ENCODE measurements at regions not wholly inside any gene's neighbourhood (a gene's known extent, or its start where the extent isn't known, plus 50 kb on each side); places are given as distances from the start of the nearest gene placed in this dataset.

GRCh38 chr3:117998071-117998470 is 1036.6 kb downstream of the IGSF11 start:
- no peaks in the 10 kb centered on the region for H3K4me1 Mint-ChIP-seq
- H3K4me3 Mint-ChIP-seq: no peak overlapping the region
- peaks cover 0 to 4% (median 0%) of the 10 kb centered on the region in 3 donors for H3K9me3 Mint-ChIP-seq
- peaks cover 7% of the 10 kb centered on the region for H3K27me3 Mint-ChIP-seq
- no peaks in the 10 kb centered on the region for H3K36me3 Mint-ChIP-seq
- no peak overlapping the region for H3K27ac Mint-ChIP-seq

DNA sequence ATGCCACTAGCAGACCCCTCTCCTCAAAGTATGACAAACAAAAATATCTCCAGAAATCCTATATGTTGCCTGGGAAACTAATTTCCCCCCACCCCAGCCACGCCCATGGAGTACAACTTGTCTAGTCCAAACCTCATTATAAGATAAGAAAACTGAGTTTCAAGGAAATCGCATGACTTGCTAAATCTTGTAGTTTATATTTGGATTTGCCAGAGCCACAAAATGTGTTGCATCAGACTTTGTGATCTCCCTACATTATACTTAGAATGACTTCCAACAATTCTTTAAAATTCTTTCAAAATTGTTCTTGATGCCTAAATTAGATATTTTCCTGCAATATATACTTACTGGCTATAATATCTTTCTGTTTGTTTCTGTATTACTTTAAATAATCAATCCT is 1034.4 kb downstream of the IGSF11 start:
- H3K27ac Mint-ChIP-seq: no peak overlapping the region
- H3K4me1 Mint-ChIP-seq: no peaks in the 10 kb centered on the region
- no peaks in the 10 kb centered on the region for H3K9me3 Mint-ChIP-seq
- no peaks in the 10 kb centered on the region for H3K36me3 Mint-ChIP-seq
- no peak overlapping the region for H3K4me3 Mint-ChIP-seq
- peaks cover 4% of the 10 kb centered on the region for H3K27me3 Mint-ChIP-seq

DNA sequence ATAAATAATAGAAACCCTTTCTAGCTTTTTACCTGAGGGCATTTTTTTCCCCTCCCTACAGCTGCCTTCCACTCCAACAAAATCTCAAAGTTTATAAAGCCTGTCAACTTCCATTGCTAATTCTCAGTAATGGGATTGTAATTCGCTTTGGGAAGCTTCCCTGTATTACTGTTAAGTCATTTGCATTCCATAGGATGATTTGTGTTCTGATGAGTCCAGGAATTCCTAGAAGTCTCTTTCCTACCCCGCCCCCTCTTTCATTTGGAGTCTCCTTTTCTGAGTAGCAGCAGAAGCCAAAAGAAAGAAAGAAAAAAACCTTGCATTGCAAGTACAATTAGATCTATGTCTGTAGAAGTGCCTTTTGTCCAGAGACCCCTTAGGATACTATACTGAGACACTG is 1033.3 kb downstream of the IGSF11 start:
- Mint-ChIP-seq H3K27me3 (peaks cover 2% of the 10 kb centered on the region), H3K9me3 (peaks cover 0 to 2% (median 0%) of the 10 kb centered on the region in 3 donors), H3K36me3 (no peaks in the 10 kb centered on the region), H3K4me1 (no peaks in the 10 kb centered on the region), H3K27ac (no peak overlapping the region), H3K4me3 (no peak overlapping the region)

GRCh38 chr3:118011910-118012309 is 1022.7 kb downstream of the IGSF11 start:
- no peaks in the 10 kb centered on the region for H3K27me3 Mint-ChIP-seq
- no peaks in the 10 kb centered on the region for H3K4me1 Mint-ChIP-seq
- H3K9me3 Mint-ChIP-seq: peaks cover 0 to 14% (median 4%) of the 10 kb centered on the region in 3 donors
- no peaks in the 10 kb centered on the region for H3K36me3 Mint-ChIP-seq
- no peak overlapping the region for H3K4me3 Mint-ChIP-seq
- no peak overlapping the region for H3K27ac Mint-ChIP-seq

GRCh38 chr3:118029049-118029448 is 1005.6 kb downstream of the IGSF11 start:
- Mint-ChIP-seq H3K4me3 (no peak overlapping the region), H3K4me1 (no peaks in the 10 kb centered on the region), H3K27ac (no peak overlapping the region), H3K27me3 (no peaks in the 10 kb centered on the region), H3K36me3 (no peaks in the 10 kb centered on the region), H3K9me3 (peaks cover 14 to 47% (median 28%) of the 10 kb centered on the region in 3 donors)

DNA sequence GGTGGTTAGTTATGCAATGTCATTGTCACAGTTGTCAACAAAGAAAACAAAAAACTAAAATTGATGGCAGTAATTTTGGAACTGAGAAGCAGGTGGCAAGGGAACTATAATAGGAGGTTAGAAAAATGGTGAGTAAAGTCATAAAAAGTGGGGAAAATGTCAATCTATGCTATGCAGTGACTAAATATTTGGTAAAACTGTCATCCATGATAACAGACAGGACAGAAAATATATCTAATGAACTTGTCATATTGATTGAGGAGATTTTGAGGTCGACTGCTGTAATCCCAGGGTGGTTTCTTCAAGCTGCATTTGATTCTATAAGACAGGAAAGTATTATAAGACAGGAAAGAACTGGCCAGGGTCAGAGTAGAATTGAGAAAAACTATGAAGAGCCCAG is 998.4 kb downstream of the IGSF11 start:
- no peaks in the 10 kb centered on the region for H3K4me1 Mint-ChIP-seq
- no peak overlapping the region for H3K4me3 Mint-ChIP-seq
- H3K9me3 Mint-ChIP-seq: peaks cover 5 to 13% (median 9%) of the 10 kb centered on the region in 3 donors
- H3K36me3 Mint-ChIP-seq: no peaks in the 10 kb centered on the region
- H3K27me3 Mint-ChIP-seq: no peaks in the 10 kb centered on the region
- no peak overlapping the region for H3K27ac Mint-ChIP-seq

DNA sequence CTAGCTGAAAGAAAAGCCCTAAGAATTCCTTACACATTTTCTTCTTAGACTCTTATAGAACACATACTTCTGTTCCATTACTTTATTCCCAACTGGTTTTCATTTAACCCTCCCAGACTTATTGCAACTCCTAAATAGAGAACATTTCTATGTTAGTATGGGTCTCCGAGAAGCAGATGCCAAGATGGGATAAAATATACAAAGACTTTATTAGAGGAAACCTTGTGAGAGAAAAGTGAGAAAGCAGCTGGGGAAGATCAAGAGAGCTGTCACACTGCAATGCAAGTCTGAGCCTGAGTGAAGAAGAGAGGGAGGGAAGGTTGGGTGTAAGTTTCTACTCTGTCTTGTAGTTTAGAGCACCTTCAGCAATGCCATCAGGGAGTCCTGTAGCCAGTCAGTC is 979.3 kb downstream of the IGSF11 start:
- Mint-ChIP-seq H3K27ac (no peak overlapping the region), H3K9me3 (peaks cover 2 to 6% (median 4%) of the 10 kb centered on the region in 3 donors), H3K4me3 (no peak overlapping the region), H3K36me3 (no peaks in the 10 kb centered on the region), H3K4me1 (no peaks in the 10 kb centered on the region), H3K27me3 (no peaks in the 10 kb centered on the region)

DNA sequence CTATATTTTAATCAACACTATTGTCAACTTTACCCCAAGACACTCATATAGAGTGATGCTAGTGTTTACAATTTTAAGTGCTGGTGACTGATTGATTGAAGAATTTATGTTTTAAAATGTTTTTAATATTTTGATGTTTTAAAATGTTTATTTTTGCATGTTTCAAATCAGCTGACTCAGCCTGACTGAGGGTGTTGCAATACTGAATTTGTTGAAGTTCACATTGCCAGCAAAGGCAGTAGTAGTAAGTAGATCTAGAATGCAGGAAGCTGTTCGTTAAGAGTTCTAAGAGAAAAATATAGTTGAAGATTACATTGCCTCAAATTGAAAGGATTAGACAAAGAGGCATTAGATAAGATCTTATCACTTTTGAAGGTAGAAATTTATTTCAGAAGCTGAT is 977.6 kb downstream of the IGSF11 start:
- no peaks in the 10 kb centered on the region for H3K4me1 Mint-ChIP-seq
- H3K27me3 Mint-ChIP-seq: no peaks in the 10 kb centered on the region
- peaks cover 0 to 2% (median 0%) of the 10 kb centered on the region in 3 donors for H3K9me3 Mint-ChIP-seq
- no peak overlapping the region for H3K4me3 Mint-ChIP-seq
- H3K27ac Mint-ChIP-seq: no peak overlapping the region
- no peaks in the 10 kb centered on the region for H3K36me3 Mint-ChIP-seq

DNA sequence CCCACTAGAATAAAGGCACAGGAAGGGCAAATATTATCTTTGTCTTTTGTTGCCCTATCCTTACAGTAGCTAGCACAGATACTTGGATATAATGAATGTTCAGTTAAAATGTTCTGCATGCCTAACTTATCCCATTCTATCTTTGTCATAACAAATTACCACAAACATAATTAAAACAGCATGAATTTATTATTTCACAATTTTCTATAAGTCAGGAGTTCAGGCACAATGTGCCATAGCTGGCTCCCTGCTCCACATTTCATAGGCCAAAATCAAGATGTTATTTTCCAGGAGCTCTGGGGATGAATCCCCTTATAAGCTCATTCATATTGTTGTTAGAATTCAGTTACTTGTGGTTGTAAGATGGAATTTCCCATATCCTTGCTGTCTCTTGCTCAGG is 975.5 kb downstream of the IGSF11 start:
- no peaks in the 10 kb centered on the region for H3K4me1 Mint-ChIP-seq
- H3K9me3 Mint-ChIP-seq: peaks cover 0 to 3% (median 0%) of the 10 kb centered on the region in 3 donors
- no peaks in the 10 kb centered on the region for H3K27me3 Mint-ChIP-seq
- H3K4me3 Mint-ChIP-seq: no peak overlapping the region
- H3K27ac Mint-ChIP-seq: no peak overlapping the region
- H3K36me3 Mint-ChIP-seq: no peaks in the 10 kb centered on the region

GRCh38 chr3:118067439-118067838 is 967.2 kb downstream of the IGSF11 start:
- peaks cover 4 to 12% (median 5%) of the 10 kb centered on the region in 3 donors for H3K9me3 Mint-ChIP-seq
- H3K36me3 Mint-ChIP-seq: no peaks in the 10 kb centered on the region
- no peak overlapping the region for H3K27ac Mint-ChIP-seq
- no peaks in the 10 kb centered on the region for H3K4me1 Mint-ChIP-seq
- H3K27me3 Mint-ChIP-seq: no peaks in the 10 kb centered on the region
- H3K4me3 Mint-ChIP-seq: no peak overlapping the region

DNA sequence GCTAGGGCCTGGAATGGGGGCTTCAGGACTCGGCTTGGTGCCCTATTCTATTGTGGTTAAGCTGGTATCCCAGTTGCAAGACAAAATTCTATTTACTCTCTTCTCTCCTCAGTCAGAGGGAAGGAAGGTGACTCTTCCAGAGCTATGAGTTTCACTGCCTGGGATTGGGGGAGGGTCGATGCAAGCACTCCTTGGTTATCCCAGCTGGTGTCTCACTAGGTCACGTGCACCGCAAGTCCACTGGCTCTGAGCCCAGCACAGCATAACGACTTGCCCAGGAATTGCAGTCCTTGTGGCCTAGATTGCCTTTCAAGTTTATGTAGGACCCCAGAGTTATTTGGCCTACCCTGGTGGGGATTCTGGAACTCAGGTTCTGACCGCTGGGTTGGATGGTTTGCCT is 958.8 kb downstream of the IGSF11 start:
- Mint-ChIP-seq H3K27ac (no peak overlapping the region), H3K27me3 (no peaks in the 10 kb centered on the region), H3K4me3 (no peak overlapping the region), H3K9me3 (peaks cover 2 to 14% (median 6%) of the 10 kb centered on the region in 3 donors), H3K4me1 (no peaks in the 10 kb centered on the region), H3K36me3 (no peaks in the 10 kb centered on the region)

- no peaks in the 10 kb centered on the region for H3K36me3 Mint-ChIP-seq
- no peaks in the 10 kb centered on the region for H3K27me3 Mint-ChIP-seq
- H3K4me1 Mint-ChIP-seq: no peaks in the 10 kb centered on the region
Measured at GRCh38 chr3:118077332-118077731, 957.3 kb downstream of the IGSF11 start.

GRCh38 chr3:118080889-118081288 is 953.8 kb downstream of the IGSF11 start:
- Mint-ChIP-seq H3K4me1 (no peaks in the 10 kb centered on the region), H3K27me3 (no peaks in the 10 kb centered on the region), H3K27ac (no peak overlapping the region), H3K9me3 (peaks cover 0 to 5% (median 3%) of the 10 kb centered on the region in 3 donors), H3K36me3 (no peaks in the 10 kb centered on the region), H3K4me3 (no peak overlapping the region)

More at GRCh38 chr3:118077332-118077731, 957.3 kb downstream of the IGSF11 start:
- H3K4me3 Mint-ChIP-seq: no peak overlapping the region
- no peak overlapping the region for H3K27ac Mint-ChIP-seq
- H3K9me3 Mint-ChIP-seq: peaks cover 2 to 10% (median 3%) of the 10 kb centered on the region in 3 donors

- Mint-ChIP-seq H3K4me3 (no peak overlapping the region), H3K27me3 (no peaks in the 10 kb centered on the region), H3K4me1 (no peaks in the 10 kb centered on the region), H3K9me3 (peaks cover 5 to 16% (median 6%) of the 10 kb centered on the region in 3 donors), H3K27ac (no peak overlapping the region), H3K36me3 (peaks cover 1% of the 10 kb centered on the region)
Measured at GRCh38 chr3:118088696-118089095, 946.0 kb downstream of the IGSF11 start.

DNA sequence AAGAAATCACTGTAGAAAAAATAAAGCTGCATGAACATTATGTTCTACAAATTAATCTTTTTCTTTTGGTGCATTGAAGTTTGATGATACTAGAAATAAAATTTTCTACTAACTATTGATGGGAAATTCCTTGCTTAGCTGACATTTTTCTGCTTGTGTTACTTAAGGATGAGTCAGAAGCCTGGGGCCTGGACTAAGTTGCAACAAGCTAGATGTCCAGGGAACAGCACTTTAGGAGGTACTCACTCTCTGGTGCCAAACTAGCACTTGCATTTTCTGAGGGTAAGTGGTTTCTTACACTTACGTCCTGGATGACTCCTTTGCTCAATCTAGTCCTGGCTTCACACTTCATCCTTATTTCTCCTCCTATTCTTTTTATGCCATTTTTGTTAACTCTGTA is 945.1 kb downstream of the IGSF11 start:
- Mint-ChIP-seq H3K36me3 (peaks cover 1% of the 10 kb centered on the region), H3K27me3 (no peaks in the 10 kb centered on the region), H3K27ac (no peak overlapping the region), H3K9me3 (peaks cover 8 to 16% (median 9%) of the 10 kb centered on the region in 3 donors), H3K4me3 (no peak overlapping the region), H3K4me1 (no peaks in the 10 kb centered on the region)

DNA sequence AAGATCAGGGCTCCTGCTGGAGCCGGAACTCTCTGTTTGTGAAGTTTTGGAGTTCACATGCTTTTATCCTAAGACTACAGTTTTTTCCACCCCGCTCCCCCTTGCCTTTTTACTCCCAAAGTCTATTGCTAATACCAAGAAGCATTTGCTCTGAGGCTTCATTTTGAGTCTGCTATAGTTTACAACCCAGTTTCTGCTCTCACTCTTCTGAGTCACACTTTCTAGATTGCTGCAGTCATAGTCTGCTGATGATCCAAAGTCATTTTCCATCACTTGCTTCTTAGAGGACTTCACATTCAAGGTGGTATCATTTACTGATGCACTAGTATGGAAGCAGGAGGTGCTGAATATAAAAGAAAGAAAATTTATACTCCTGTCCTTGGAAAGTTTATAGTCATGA is 937.4 kb downstream of the IGSF11 start:
- peaks cover 11 to 14% (median 11%) of the 10 kb centered on the region in 3 donors for H3K9me3 Mint-ChIP-seq
- H3K36me3 Mint-ChIP-seq: peaks cover 1% of the 10 kb centered on the region
- H3K4me1 Mint-ChIP-seq: no peaks in the 10 kb centered on the region
- H3K4me3 Mint-ChIP-seq: no peak overlapping the region
- no peak overlapping the region for H3K27ac Mint-ChIP-seq
- H3K27me3 Mint-ChIP-seq: no peaks in the 10 kb centered on the region

- Mint-ChIP-seq H3K9me3 (peaks cover 6 to 15% (median 8%) of the 10 kb centered on the region in 3 donors), H3K36me3 (no peaks in the 10 kb centered on the region), H3K27me3 (no peaks in the 10 kb centered on the region), H3K27ac (no peak overlapping the region), H3K4me3 (no peak overlapping the region), H3K4me1 (no peaks in the 10 kb centered on the region)
Measured at GRCh38 chr3:118097660-118098059, 937.0 kb downstream of the IGSF11 start.

All from IgD-negative memory B cell (primary cell).